ENCODE measurements at regions not wholly inside any gene's neighbourhood (a gene's known extent, or its start where the extent isn't known, plus 50 kb on each side); places are given as distances from the start of the nearest gene placed in this dataset.

DNA sequence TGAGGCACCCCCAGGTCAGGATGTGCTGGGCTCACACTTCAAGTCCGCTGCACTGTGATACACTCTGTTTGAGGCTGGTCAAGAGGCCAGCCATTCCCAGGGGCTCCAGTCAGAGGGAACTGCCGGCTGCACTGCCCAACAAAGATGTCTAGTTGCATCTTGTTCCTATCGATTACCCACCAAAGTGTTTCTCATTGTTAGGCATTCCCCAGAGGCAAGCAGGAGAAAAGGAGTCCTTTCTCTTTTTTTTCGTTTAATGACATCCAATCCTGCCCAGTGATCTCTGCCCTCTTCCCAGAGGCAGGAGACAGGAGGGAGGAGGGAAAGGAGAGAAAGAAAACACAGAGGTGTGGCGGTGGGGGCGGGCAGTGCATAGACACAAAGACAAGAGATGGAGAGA, 150.4 kb downstream of the OMA1 start:
- Histone ChIP-seq H3K36me3 (ENCODE audit: control insufficient read depth, insufficient read depth, low read length) (no peaks in the 10 kb centered on the region), H2AFZ (ENCODE audit: low read depth, low read length) (no peak overlapping the region), H3K9me3 (replicated peaks; ENCODE audit: control insufficient read depth, insufficient read depth, low read depth, low read length) (no peaks in the 10 kb centered on the region), H3K27ac (ENCODE audit: extremely low read depth, low read depth, low read length) (no peak overlapping the region), H3K79me2 (ENCODE audit: control insufficient read depth, insufficient read depth, low read length) (no peaks in the 10 kb centered on the region), H3K9ac (ENCODE audit: insufficient read depth in 1 of 2, low read depth in 2 of 2, low read length in 2 of 2) (no peak overlapping the region), H4K20me1 (replicated peaks; ENCODE audit: control insufficient read depth, insufficient read depth, low read length) (no peaks in the 10 kb centered on the region), H3K27me3 (ENCODE audit: control insufficient read depth in 2 of 2, insufficient read depth in 2 of 2, low read length in 2 of 2) (peaks cover 2 to 18% of the 10 kb centered on the region in 2 experiments; a peak in 3 of 5 replicates), H3K9me1 (ENCODE audit: control insufficient read depth, insufficient read depth, low read length) (no peaks in the 10 kb centered on the region), H3K4me1 (replicated peaks in 1 of 2; ENCODE audit: control insufficient read depth in 2 of 2, insufficient read depth in 2 of 2, low read length in 2 of 2) (no peaks in the 10 kb centered on the region; a peak in 1 of 5 replicates), H3K4me3 (no peak overlapping the region), H3K4me2 (ENCODE audit: insufficient read depth, low read length) (no peak overlapping the region)
- ATAC-seq: no peak
- ChIA-PET POLR2A (no interaction called here), CTCF (ENCODE audit: low intra/inter-chr PET ratio) (no interaction called here)
- BruUV-seq (replicated peaks): no TSS peak
- TF ChIP-seq HNRNPH1 (optimal IDR thresholded peaks at IDR 0.05; ENCODE audit: low read depth, low read length) (no peak), GABPA (tag; conservative IDR thresholded peaks at IDR 0.05; ENCODE audit: low read depth) (no peak), SMARCC2 (IDR thresholded peaks at IDR 0.05; ENCODE audit: low read depth) (no peak), FOXP4 (CRISPR knock-in tag; IDR thresholded peaks at IDR 0.05; ENCODE audit: borderline replicate concordance) (no peak), ARID3A (IDR thresholded peaks at IDR 0.05; ENCODE audit: borderline replicate concordance, low read depth, low read length) (no peak), PCBP1 (IDR thresholded peaks at IDR 0.05; ENCODE audit: low read depth, low read length, poor library complexity, severe bottlenecking) (no peak)
- TF ChIP-seq, protein P1, sequence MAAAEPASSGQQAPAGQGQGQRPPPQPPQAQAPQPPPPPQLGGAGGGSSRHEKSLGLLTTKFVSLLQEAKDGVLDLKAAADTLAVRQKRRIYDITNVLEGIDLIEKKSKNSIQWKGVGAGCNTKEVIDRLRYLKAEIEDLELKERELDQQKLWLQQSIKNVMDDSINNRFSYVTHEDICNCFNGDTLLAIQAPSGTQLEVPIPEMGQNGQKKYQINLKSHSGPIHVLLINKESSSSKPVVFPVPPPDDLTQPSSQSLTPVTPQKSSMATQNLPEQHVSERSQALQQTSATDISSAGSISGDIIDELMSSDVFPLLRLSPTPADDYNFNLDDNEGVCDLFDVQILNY (CRISPR knock-in tag; IDR thresholded peaks at IDR 0.05): no peak
- TF ChIP-seq, protein P2, sequence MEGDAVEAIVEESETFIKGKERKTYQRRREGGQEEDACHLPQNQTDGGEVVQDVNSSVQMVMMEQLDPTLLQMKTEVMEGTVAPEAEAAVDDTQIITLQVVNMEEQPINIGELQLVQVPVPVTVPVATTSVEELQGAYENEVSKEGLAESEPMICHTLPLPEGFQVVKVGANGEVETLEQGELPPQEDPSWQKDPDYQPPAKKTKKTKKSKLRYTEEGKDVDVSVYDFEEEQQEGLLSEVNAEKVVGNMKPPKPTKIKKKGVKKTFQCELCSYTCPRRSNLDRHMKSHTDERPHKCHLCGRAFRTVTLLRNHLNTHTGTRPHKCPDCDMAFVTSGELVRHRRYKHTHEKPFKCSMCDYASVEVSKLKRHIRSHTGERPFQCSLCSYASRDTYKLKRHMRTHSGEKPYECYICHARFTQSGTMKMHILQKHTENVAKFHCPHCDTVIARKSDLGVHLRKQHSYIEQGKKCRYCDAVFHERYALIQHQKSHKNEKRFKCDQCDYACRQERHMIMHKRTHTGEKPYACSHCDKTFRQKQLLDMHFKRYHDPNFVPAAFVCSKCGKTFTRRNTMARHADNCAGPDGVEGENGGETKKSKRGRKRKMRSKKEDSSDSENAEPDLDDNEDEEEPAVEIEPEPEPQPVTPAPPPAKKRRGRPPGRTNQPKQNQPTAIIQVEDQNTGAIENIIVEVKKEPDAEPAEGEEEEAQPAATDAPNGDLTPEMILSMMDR (IDR thresholded peaks at IDR 0.05 in 2 of 3, conservative IDR thresholded peaks at IDR 0.05 in 1 of 3; ENCODE audit: insufficient read depth in 2 of 3, low read depth in 1 of 3, low read length in 3 of 3): no peak
- in situ Hi-C loops (cut with MboI) (no loop called here), intact Hi-C loops (cut with micrococcal nuclease) (loop anchor here (10.0 kb wide), 1 partner anchor 151 kb away; no protein-coding TSS in a partner anchor)
- WGBS (ENCODE audit: insufficient coverage, low coverage, missing lambda C conversion rate): 3% methylated on average over 4 of the region's 6 CpGs
- no peak for DNase-seq (ENCODE audit: extremely low read depth in 1 of 4, low spot score in 3 of 4)
- no peak for FAIRE-seq

Data from K562 (cell line).